GM21515 (cell line): ENCODE measurements at regions not wholly inside any gene's neighbourhood (a gene's known extent, or its start where the extent isn't known, plus 50 kb on each side); places are given as distances from the start of the nearest gene placed in this dataset.
A peak's percentile ranks its signal among the peaks of the same experiment; 100 is the strongest.
"Not testable (repeated sequence)": the region's sequence is repeated elsewhere in the genome, so short reads cannot be mapped to it uniquely, and the experiment has no call there.

ENCODE experiments used
- ATAC-seq: cut with Tn5 transposase; IDR thresholded peaks from one replicate; pipeline ENCODE4 v1.9.1; 2021; ENCODE audit not compliant: unreplicated experiment

DNA sequence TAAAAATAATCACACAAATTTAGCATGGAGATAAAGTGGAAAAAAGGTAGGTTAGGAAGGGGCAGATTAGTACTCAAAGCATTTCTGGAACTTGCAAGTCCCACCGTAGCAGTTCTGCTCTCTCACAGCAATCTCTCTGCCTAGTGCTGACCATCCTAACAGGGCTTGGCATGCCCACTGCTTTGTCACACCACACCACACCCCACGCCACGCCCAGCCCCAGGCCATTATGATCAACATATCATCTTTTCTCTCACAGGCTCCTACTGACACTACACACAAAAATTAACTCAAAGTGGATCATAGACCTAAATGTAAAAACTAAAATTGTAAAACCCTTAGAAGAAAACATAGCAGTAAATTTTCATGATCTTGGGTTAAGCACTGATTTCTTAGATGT, 273.7 kb downstream of the DAD1 start:
- ATAC-seq = no peak

DNA sequence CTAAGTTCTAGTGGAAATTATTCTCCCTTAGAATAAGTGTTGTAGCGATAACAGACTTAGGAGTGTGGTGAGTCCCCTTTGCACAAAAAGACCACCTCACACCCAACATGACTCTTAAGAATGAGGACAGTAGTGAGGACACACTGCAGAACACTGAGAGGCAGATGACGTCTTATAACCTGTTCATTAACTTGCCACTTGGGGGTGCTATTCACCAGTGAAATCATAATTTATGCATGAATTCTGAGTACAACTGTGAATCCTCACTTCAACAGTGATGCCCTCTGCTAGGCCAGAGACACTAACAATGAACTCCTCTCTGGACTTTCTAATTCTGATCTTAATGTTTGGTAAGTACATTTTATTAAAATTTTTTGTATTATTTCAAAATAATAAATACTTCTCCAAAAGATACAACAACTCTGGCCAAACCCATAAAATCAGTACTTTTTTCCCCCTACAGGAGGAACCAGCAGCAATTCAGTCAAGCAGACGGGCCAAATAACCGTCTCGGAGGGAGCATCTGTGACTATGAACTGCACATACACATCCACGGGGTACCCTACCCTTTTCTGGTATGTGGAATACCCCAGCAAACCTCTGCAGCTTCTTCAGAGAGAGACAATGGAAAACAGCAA, 274.7 kb downstream of the DAD1 start:
- peak; percentile 59 for ATAC-seq

DNA sequence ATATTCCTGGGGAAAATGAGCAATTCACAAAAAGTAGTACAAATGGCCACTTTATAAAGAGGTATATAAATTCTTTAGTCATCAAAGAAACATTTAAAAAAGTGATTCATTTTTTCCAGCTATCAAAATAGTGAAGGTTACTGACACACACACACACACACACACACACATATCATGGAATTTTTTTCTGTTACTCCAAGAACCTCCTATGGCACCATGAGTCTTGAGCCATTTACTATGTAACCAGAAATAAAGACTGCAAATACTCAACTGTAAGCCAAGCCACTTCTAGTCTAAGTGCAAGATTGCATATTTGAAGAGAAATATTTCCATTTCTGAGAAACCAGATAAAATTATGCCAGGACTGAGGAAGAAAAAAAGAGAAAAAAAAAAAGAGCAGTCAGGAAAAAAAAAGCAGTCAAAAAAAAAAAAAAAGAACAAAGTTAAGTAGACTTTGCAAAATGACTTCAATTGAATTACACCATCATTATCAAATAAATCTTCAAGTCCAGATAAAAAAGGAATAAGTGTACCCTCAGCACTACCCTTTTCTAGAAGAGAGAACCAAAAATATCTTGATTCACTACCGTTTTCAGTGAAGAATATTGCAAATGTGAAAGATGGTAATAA, 275.7 kb downstream of the DAD1 start:
- ATAC-seq = no peak

DNA sequence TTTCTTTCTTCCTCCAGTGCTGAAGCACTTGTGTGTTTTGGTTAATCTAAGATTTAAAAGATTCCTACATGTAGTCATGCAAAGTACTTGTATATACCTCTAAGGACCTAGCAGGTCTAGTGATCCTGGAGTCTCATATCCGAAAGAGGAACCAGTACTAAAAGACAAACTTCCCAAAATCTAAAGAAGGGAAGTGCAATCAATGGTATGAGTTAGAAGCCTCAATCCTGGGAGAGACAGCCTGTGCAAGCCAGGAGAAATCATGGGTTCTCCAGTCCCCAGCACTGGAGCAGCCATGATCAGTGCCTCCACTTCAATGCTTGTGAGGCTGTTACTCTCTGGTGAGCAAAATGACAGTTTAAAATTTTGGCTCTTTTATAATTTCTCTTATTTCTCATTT, 277.4 kb downstream of the DAD1 start:
- ATAC-seq = no peak

GRCh38 chr14:22305607-22306006, 283.4 kb downstream of the DAD1 start:
- no peak for ATAC-seq

- ATAC-seq = no peak
These were observed 284.7 kb downstream of the DAD1 start for GRCh38 chr14:22304326-22304725.

GRCh38 chr14:22303589-22304195, 285.3 kb downstream of the DAD1 start:
- no peak for ATAC-seq

DNA sequence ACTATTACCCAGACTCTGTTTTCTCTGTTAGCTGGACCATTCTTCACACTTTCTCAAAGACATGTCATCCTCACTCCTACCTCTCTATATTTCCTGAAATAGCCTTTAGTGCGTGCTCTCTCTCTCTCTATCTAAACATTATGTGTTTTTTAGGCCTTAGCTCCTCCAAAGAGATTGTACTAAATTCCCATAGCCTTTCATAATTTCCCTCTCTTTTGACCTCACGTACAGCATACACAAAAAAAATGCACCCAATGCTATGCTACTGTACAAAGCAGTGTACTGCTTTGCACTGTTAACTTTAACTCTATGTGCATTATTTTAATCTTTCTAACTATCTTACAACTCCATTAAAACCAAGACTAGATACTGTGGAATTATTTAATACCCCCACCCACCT, 288.4 kb downstream of the DAD1 start:
- ATAC-seq = no peak

GRCh38 chr14:22297376-22297775, 291.6 kb downstream of the DAD1 start:
- ATAC-seq = no peak

- ATAC-seq = no peak
These were observed 292.3 kb downstream of the DAD1 start for GRCh38 chr14:22296722-22297121.

DNA sequence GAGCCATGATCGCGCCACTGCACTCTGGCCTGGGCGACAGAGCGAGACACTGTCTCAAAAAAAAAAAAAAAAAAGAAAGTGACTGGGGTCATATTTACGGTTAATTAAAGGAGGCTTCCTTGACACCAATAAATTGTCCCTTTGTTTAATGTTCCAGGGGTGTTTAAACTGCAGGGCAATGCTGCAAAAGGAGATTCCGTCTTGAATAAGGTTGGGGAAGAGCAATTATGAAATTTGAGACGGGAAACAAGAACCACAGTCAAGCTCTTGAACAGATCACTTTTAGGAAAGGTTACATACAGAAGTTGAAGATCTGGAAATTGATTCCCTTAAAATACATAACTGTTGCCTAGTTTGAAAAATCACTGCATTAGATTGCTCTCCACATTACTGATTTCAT, 292.9 kb downstream of the DAD1 start:
- ATAC-seq = no peak

GRCh38 chr14:22291406-22291805, 297.6 kb downstream of the DAD1 start:
- no peak for ATAC-seq

DNA sequence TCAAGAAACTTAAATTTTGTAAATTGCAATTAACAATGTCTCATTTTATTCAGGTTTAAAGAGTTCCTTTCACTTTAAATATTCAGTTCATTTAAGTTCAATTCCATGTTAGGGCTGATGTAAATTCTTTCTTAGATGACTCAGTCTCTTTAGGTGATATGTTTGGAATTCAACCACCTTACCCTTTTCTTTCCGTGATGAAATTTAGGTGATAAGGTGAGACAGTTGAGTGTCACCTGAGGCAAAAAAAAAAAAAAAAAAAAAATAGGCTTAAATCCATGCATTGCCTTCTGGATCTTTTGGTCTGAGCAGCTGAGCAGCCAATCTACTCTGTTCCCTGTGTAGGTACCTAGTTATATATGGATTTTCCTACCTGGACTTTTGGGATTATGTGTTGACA, 299.5 kb downstream of the DAD1 start:
- no peak for ATAC-seq

DNA sequence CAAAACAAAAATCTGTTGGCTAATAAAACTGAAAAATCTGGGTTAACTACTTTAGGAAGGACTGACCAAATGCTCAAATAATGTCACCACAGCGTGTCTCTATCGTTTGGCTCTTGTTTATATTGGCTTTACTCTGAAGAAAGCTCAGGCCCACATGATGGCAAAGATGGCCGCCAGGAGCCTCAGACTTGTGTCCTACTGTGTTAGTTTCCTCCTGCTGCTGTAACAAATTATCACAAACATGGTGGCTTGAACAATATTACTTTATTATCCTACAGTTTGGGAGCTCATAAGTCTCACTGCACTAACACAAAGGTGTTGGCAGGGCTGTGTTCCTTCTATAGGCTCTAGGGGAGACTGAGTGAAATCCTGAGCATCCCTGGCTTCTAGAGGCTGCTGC, 303.0 kb downstream of the DAD1 start:
- no peak for ATAC-seq

DNA sequence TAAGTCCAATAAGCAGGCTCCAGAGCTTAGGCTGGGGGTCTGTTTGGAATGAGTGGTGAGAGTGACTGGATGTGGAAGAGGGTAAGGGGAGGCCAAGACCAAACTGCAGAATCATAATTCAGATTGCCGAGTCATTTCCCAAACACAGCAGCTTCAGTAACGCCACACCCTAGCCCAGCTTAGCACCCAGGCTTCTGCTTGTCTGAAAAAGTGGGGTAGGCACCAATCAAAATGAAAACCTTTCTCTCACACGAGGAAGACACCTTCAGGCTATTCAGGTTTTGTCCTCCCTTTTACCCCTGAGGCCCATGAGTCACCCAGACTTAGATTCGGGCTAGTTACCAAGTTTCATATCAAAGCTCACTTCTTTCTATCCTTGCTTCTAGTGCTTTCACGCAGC, 306.1 kb downstream of the DAD1 start:
- no peak for ATAC-seq

DNA sequence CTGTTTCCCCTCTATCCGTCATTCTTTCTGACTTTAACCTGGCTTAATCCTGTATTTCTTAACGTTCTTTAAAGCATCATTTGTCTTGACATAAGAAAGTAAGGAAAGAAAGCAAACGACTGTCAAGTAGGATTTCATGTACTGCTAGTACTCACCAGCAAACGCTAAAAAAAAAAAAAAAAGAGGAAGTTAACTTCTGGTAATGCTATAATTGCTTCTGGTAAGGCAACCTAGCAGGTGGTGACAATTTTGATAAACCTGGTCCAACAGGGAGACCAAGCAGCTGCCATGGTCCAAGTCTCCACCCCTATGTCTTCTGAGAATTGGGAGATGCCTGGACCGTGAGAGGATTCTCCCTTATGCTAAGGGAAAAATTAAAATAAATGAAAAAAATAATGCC, 306.6 kb downstream of the DAD1 start:
- ATAC-seq = no peak

- not testable (repeated sequence) for ATAC-seq
These were observed 307.6 kb downstream of the DAD1 start for GRCh38 chr14:22281447-22281874.

GRCh38 chr14:22280497-22281316, 308.3 kb downstream of the DAD1 start:
- no peak for ATAC-seq

DNA sequence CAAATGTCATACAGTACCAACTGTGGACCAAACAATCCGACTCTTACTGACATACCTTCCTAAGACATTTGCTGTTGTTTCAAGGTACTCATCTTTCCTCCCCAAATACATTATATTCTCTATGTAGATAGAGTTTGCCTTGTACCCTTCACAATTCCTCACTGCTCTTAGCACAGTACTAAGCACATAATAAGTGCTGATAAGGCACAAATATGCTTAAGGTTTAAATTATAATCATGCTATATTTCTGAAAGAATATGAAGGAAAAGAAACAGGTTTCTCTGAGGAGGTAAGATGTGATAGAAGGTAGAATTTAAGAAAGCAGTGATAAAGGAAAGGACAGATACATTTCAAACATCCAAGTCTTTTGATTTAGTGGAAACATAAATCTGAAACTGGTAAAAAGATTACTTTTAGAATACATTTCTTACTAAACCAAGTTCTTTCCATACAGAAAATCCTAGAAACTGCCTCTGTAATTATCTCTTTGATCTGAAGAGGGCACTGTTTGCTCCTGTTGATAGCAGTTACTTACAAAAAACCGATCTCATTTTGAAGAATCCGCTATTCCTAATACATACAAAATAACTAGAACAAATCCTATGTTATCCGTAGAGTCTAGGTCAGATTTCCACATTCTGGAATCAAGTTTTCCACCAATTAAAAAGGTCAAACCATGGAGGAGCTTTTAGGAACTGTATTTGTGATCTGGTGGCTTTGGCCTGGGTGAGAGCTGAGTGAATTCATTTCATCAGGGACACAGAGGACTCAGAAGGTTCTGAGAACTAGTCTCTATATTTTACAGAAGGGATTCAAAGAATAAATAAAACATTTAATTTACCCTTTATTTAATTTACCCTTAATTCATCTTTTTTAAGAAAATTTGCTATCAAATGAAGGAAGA, 311.9 kb downstream of the DAD1 start:
- ATAC-seq = no peak

GRCh38 chr14:22271838-22272799, 316.9 kb downstream of the DAD1 start:
- no peak for ATAC-seq
